Fibroblast of lung (primary cell): ENCODE measurements at regions not wholly inside any gene's neighbourhood (a gene's known extent, or its start where the extent isn't known, plus 50 kb on each side); places are given as distances from the start of the nearest gene placed in this dataset.
"Not testable (repeated sequence)": the region's sequence is repeated elsewhere in the genome, so short reads cannot be mapped to it uniquely, and the experiment has no call there.

Experiments used
- DNase-seq, 2 donors: peaks; one replicate each; pipeline versions ENCODE4 v3.0.0 to v3.0.0-alpha.2; 2010; ENCODE audit warnings: low read depth in 2 of 2
- H2AFZ ChIP-seq: 2 replicates; pipeline ENCODE4 v1.5.1; 2012; ENCODE audit warnings: low read length, control low read depth, inconsistent platforms
- H3K27ac ChIP-seq: 2 replicates; pipeline ENCODE4 v1.5.1; 2011; ENCODE audit warnings: low read length, control low read depth; ENCODE audit not compliant: insufficient read depth
- H3K27me3 ChIP-seq: 2 replicates; pipeline ENCODE4 v1.5.1; 2011; ENCODE audit warnings: mild to moderate bottlenecking, low read length; ENCODE audit not compliant: control insufficient read depth, insufficient read depth
- H3K36me3 ChIP-seq: 2 replicates; pipeline ENCODE4 v1.5.1; 2011; ENCODE audit warnings: low read length; ENCODE audit not compliant: control insufficient read depth, insufficient read depth
- H3K4me1 ChIP-seq: 2 replicates; pipeline ENCODE4 v1.5.1; 2011; ENCODE audit warnings: low read length; ENCODE audit not compliant: control insufficient read depth, insufficient read depth; ENCODE audit errors: extremely low read depth
- H3K4me2 ChIP-seq: 2 replicates; pipeline ENCODE4 v1.5.1; 2011; ENCODE audit warnings: low read length, control low read depth; ENCODE audit not compliant: insufficient read depth; ENCODE audit errors: extremely low read depth
- H3K4me3 ChIP-seq, 4 experiments: fragments of 200-600 bp in 1 of 4; sonication (generic) in 1 of 4; replicated peaks in 1 of 4; 2 replicates each; pipeline ENCODE4 v1.5.1; 2011 to 2016; ENCODE audit warnings: low read length in 4 of 4, low read depth in 3 of 4, mild to moderate bottlenecking in 3 of 4, control low read depth in 2 of 4, inconsistent platforms in 1 of 4, mixed read lengths in 1 of 4; ENCODE audit not compliant: insufficient read depth in 1 of 4; ENCODE audit errors: control extremely low read depth in 1 of 4
- H3K79me2 ChIP-seq: 2 replicates; pipeline ENCODE4 v1.5.1; 2012; ENCODE audit warnings: mild to moderate bottlenecking, low read length, inconsistent platforms; ENCODE audit not compliant: control insufficient read depth, insufficient read depth
- H3K9ac ChIP-seq: 2 replicates; pipeline ENCODE4 v1.5.1; 2011; ENCODE audit warnings: mild to moderate bottlenecking, low read length, control low read depth; ENCODE audit not compliant: insufficient read depth
- H3K9me3 ChIP-seq: 2 replicates; pipeline ENCODE4 v1.5.1; 2012; ENCODE audit warnings: low read depth, low read length; ENCODE audit not compliant: control insufficient read depth, insufficient read depth
- H4K20me1 ChIP-seq: 2 replicates; pipeline ENCODE4 v1.5.1; 2011; ENCODE audit warnings: low read length; ENCODE audit not compliant: control insufficient read depth, insufficient read depth; ENCODE audit errors: extremely low read depth
- CTCF ChIP-seq, 2 donors: IDR thresholded peaks in 1 of 2; conservative IDR thresholded peaks in 1 of 2; 1 replicate in 1 of 2; 2 replicates in 1 of 2; pipeline ENCODE4 v1.5.1; 2011 to 2012; ENCODE audit warnings: low read length in 2 of 2, control low read depth in 1 of 2, inconsistent platforms in 1 of 2, low read depth in 1 of 2, mild to moderate bottlenecking in 1 of 2
- EZH2 ChIP-seq: IDR thresholded peaks from 2 replicates; pipeline ENCODE4 v1.5.1; 2012; ENCODE audit warnings: low read length, control low read depth, mild to moderate bottlenecking; ENCODE audit errors: missing control alignments

- Histone ChIP-seq H4K20me1 (no peaks in the 10 kb centered on the region), H3K36me3 (no peaks in the 10 kb centered on the region), H3K79me2 (no peaks in the 10 kb centered on the region), H2AFZ (no peak overlapping the region), H3K4me3 (no peak overlapping the region), H3K4me1 (no peaks in the 10 kb centered on the region), H3K9ac (no peak overlapping the region), H3K27ac (no peak overlapping the region), H3K4me2 (no peak overlapping the region), H3K9me3 (no peaks in the 10 kb centered on the region), H3K27me3 (no peaks in the 10 kb centered on the region)
- DNase-seq, result no peak
- TF ChIP-seq EZH2, result no peak
- no peak for TF ChIP-seq CTCF (conservative IDR thresholded peaks at IDR 0.05 in 1 of 2, IDR thresholded peaks at IDR 0.05 in 1 of 2; ENCODE audit: low read depth in 1 of 2, low read length in 2 of 2)
Measured at GRCh38 chr11:38339835-38340440, 1741.9 kb upstream of the RAG2 start.

GRCh38 chr11:38338022-38338421, 1740.0 kb upstream of the RAG2 start:
- H3K36me3 ChIP-seq, H3K4me3 ChIP-seq, H4K20me1 ChIP-seq, H2AFZ ChIP-seq, H3K27ac ChIP-seq, H3K4me1 ChIP-seq, H3K9ac ChIP-seq, H3K4me2 ChIP-seq, H3K27me3 ChIP-seq, DNase-seq, H3K9me3 ChIP-seq, H3K79me2 ChIP-seq: not testable (repeated sequence)

- Histone ChIP-seq H3K27ac (no peak overlapping the region), H3K79me2 (no peaks in the 10 kb centered on the region), H3K9ac (no peak overlapping the region), H3K4me3 (no peak overlapping the region), H2AFZ (no peak overlapping the region), H3K4me2 (no peak overlapping the region), H3K9me3 (no peaks in the 10 kb centered on the region), H4K20me1 (no peaks in the 10 kb centered on the region), H3K4me1 (no peaks in the 10 kb centered on the region), H3K27me3 (no peaks in the 10 kb centered on the region), H3K36me3 (no peaks in the 10 kb centered on the region)
- TF ChIP-seq CTCF (conservative IDR thresholded peaks at IDR 0.05 in 1 of 2, IDR thresholded peaks at IDR 0.05 in 1 of 2; ENCODE audit: low read depth in 1 of 2, low read length in 2 of 2) (no peak), EZH2 (no peak)
- peak in 1 of 2 donors; percentile 65 for DNase-seq
Measured at GRCh38 chr11:38332046-38332445, 1734.0 kb upstream of the RAG2 start.
